Activated CD4-positive, alpha-beta T cell treated with anti-CD3 and anti-CD28 coated beads, Interleukin-2, Interleukin-4, amounts not matched to agents 100 ng/mL and 50 ng/mL, durations not matched to agents 16 hours and 8 hours (primary cell): ENCODE measurements at regions not wholly inside any gene's neighbourhood (a gene's known extent, or its start where the extent isn't known, plus 50 kb on each side); places are given as distances from the start of the nearest gene placed in this dataset.

Source experiments
- DNase-seq: peaks from one replicate; pipeline ENCODE4 v3.0.0-alpha.2; 2020; ENCODE audit warnings: low spot score

- DNase-seq, result no peak
These were observed 84.3 kb upstream of the LGALSL start for GRCh38 chr2:64369706-64370105.

- DNase-seq, result no peak
These were observed 82.2 kb upstream of the LGALSL start for GRCh38 chr2:64371727-64372126.

DNA sequence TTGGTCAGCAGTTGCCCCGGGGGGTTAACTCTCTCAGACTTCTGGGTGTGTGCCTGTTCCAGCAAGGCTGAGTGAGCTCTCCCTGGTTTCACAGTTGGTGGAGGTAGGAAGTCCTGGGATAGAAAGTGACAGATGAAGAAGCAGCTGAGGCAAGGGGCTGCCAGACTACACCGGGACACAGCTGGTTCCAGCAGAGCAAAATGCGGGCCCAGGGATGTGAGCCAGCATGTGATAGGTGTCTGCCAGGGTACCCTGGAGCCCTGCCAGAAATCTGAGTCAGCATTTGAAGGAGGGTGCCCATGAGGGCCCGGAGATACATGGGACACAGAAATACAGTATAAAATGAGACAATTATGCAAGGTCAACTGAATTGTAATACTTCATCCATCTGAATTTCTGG, 79.3 kb upstream of the LGALSL start:
- no peak for DNase-seq

DNA sequence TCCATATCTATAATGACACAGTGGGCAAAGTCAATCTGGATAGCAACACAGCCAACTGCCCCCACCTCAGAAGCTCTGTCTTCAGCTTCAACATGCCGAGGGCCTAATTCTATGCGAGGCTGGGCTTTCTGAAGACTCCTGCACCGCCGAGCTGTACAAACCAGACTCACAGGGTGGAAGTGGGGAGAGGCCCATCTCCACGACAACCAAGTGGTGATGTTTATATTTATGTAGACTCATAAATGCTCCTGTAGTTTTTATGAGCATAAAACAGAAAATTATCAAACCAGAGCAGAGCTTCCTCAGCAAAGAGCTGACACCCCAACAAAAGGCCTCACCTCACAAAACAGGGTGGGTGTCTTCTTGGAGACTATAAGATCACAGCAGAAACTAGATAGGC, 77.0 kb upstream of the LGALSL start:
- no peak for DNase-seq

- no peak for DNase-seq
These were observed 74.8 kb upstream of the LGALSL start for GRCh38 chr2:64379186-64379585.

DNA sequence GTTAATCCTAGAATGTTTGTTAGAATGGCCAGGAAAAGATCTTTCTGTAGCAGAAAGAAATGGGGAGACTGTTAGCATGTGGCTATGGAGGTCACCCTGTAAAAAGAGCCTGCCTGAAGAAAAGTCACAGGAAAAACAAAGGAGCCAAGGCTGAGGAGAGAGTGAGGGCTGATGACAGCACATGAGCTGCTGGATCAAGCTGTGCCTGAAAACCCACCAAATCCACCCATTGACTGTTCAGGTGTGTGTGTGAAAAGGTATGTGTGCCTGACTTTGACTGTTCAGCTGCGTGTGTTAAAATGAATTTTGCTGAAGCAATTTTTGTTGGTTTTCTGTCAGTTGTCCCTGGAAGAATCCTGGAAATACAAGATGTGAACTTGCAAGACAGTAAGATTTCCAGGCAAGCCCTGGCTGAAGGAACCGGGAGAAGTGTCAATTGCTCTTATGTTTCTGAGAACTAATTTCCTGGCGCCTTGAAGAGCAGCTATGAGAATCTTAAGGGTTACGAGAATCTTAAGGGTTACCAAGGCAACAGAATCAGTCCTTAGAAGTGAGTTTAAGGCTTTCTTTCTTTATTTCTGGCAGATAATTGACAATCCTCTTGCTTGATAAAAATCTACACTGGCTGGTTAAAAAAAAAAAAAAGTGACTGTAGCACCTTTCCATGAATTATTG, 73.0 kb upstream of the LGALSL start:
- no peak for DNase-seq

DNA sequence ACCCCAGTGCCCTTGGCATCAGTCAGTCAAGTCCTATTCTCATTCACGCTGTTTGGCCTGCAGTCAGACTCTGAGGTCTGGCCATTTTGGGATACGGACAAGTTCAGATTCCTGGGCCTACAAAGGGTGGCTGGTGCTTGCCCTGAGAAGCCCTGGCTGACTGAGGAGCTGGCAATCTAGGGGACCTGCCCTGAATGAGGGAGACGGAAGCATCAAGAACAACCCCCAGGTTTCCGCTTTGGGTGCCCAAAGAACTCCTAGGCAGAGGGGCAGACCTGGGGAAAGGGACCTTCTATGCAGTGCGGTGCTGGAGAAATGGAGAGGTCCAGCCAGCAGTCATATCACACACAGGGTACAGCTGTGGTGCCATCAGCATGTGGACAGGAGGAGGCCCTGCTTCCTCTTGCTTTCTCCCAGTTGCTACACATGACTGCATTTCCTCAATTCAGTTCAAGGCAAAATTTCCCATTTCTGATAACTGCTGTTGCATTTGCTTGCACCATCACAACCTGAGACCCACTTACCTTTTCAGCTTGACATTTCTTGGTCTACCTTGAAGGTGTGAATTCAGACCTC, 70.9 kb upstream of the LGALSL start:
- DNase-seq, result no peak

GRCh38 chr2:64383881-64384280, 70.1 kb upstream of the LGALSL start:
- DNase-seq, result no peak

DNA sequence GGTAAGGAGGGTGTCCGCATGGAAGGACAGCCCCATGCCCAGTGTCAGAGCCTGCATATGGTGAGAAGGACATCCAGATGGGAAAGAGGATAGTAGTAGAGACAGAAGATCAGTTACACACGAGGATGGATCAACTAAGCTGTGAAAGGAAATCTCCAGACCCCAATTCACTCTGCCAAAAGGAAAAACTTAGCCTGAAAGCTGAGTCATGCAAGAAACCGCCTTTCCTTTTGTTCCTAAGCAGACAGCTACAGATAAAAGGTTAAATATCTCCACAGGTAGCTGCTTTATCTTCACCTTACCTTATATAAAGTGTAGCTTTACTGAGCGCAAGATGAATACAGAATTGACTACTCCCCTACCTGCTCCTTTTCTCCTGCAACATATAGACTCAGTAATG, 67.3 kb upstream of the LGALSL start:
- no peak for DNase-seq

GRCh38 chr2:64390586-64390985, 63.4 kb upstream of the LGALSL start:
- no peak for DNase-seq

DNA sequence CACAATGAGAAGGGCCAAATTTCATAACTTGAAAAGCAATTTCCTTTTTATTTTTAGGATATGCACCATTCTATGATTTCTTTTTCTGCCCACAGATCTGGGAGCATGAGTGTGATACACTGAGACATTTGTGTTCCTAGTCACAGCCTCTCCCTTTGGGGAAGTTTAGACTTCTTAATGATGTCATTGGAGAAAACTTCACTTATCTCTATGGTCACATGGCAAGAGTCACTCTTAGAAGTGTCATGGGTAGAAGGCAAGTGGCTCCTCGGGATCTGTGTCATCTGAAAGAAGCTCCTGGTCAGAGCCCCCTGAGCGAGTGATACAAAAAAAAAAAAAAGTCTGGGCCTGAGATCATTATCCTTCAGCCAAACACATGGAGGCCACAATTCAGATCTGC, 62.5 kb upstream of the LGALSL start:
- DNase-seq, result no peak

DNA sequence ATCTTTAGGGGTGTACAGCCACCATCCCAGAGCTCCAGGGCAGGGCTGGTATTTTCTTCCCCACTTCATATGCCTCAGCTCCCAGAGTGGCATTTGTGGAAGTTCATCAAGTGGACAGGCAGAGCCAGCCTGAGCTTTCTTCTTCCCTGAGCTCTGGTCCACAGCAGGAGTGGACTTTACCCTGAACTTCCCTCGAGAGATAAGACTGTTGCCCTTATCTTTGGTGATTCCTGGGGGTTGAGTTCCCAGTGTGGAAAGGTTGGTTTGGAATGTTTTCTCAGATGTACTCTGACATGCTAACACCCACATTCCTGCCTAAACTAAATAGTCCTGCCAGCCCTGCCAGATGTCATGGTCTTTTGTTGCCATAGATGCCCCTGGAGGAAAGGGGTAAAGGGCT, 62.0 kb upstream of the LGALSL start:
- no peak for DNase-seq

- DNase-seq, result no peak
These were observed 61.4 kb upstream of the LGALSL start for GRCh38 chr2:64392529-64392928.

DNA sequence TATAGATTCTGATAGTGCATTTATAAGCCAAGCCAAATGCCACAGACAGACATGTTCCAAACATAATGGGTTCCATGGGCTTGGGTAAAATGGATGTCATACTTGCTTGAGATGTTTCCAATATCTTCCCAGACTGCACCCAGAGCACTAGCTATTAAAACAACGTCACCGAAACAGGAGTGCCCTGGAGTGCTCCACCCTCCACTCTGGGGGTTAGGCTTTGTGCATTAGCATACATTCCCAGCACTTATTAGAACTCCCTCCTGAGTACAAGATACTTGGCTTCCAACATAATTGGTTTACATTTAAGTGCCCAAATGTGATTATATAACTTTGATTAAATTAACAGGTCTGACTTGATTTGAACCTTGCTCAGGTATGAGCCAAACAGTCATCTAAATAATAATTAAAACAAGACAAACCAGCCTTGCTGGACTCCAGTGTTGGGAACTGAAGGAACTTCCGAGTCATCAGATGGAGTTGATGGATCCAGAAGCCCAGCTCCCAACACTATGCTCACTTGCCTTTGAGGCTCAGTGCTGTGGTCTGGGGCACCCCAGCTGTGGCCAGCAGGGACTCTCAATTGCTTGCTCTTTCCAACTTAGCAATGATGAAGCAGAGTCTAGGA, 60.5 kb upstream of the LGALSL start:
- DNase-seq, result no peak

DNA sequence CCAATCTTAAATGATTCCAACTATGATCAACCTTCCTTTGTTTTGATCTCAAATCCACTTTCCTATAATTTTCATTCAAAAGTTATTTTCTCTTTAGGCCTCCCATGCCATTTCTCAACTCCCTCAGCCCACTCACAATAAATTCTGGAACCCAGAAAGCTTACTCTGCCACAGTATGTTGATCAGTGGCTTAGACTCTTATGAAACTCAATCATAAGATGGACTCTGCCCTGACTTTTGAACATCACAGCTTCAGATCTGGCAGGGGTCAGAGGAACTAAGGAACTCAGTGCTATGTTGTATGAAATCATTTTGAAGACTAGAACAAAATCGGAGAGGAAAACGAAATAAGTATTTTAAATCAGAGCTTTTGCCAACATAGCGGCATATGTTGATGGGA, 59.8 kb upstream of the LGALSL start:
- DNase-seq, result no peak

GRCh38 chr2:64396001-64396400, 58.0 kb upstream of the LGALSL start:
- DNase-seq, result no peak

GRCh38 chr2:64396551-64396950, 57.4 kb upstream of the LGALSL start:
- DNase-seq, result no peak

DNA sequence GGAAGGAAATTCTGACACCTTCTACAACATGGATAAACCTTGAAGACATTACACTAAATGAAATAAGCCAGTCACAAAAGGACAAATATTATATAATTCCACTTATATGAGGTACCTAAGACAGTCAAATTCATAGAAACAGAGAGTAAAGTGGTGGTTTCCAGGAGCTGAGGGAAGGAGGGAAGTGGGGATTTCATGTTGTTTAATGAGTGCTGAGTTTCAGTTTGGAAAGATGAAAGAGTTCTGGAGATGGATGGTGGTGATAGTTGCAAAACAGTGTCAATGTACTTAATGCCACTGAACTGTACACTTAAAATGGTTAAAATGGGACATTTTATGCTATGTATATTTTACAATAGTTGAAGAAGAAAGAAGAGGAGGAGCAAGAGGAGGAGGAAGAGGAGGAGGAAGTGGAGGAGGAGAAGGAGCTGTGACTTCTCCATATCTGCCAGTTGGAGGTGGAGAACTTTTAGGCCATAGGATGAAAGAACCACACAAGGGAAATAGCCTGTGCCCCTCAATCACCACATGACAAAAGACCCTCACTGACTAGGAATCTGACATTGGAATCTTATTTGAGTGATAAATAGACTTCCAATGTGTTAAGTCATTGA, 55.3 kb upstream of the LGALSL start:
- no peak for DNase-seq

DNA sequence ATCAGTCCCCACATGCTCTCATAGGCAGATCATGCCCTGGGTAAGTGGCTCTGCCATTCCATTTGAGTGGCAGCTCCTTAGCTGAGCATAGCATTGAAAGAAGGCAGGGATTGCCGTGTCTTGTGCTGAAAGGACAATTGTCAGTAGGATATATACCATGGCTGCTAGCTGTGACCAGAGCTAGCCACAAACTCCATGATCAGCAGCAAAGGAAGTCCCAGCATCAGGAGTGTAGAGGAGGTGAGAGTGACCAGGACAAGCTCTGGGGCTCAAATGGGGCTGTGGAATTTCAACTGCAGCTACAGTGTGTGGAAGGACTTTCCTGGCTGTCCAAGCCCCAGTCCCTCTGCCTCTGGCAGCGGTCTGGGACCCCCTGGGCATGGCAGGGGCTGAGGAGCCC, 54.4 kb upstream of the LGALSL start:
- no peak for DNase-seq

GRCh38 chr2:64400105-64400728, 53.7 kb upstream of the LGALSL start:
- DNase-seq, result no peak

DNA sequence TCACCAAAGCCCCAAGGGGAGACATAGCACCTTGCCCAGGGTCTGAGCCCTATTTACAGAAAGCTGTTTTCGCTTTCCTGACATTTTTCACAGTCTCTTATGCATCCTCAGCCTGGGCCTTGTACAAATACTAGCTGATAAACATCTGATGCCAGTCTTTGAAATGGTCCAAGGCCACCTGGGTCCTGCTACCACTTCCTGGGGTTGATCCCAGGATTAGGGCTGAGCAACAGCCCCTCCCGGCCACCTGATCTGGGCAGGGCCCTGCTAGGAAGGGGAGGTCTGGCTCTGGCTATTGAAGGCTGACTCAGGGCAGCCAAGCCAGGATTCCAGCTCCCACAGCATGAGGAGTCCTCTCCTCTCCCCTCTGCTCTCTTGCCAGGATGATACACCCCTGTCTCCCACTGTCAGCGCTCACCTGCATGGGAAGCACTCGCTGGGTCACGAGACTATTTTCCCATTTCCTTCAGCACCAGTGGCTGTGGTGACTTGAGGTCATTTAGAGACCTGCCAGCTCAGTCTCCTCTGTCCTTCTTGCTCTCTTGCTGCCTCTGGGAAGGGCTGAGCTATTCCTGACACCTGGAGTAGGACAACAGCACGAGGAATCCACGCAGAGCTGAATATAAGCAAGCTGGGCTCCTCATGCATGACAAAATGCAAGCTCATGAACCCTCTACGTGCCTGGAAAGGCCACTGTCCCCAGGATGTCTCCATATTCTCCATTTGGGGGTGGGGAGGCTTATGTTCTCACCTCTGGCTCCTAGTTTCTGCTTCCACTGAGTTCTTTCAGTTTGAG, 53.0 kb upstream of the LGALSL start:
- no peak for DNase-seq

DNA sequence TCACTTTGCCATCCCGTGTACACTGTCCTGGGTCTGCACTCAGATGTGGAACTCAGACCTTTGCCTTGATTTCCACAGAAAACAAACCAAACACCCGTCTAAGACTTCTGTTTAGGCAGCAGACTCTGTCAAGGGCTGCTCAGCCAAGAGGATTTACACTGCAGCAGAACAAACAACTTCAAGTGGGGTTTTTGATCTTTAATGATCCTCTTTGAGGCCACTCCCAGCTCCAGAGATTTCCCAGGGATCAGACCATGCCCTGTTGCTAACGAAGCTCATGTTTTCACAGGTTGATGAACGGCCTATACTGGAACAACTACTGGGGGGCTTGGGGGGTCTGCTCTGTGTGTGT, 52.5 kb upstream of the LGALSL start:
- no peak for DNase-seq
